ENCODE measurements at regions not wholly inside any gene's neighbourhood (a gene's known extent, or its start where the extent isn't known, plus 50 kb on each side); places are given as distances from the start of the nearest gene placed in this dataset.

GRCh38 chr2:175552902-175553301 is 371.4 kb upstream of the ATP5MC3 start:
- Mint-ChIP-seq H3K9me3 (no peaks in the 10 kb centered on the region), H3K36me3 (no peaks in the 10 kb centered on the region), H3K27me3 (peaks cover 11% of the 10 kb centered on the region), H3K27ac (no peak overlapping the region), H3K4me3 (no peak overlapping the region), H3K4me1 (no peaks in the 10 kb centered on the region)
- no peak for ATAC-seq (ENCODE audit: low read depth)
- no peak for DNase-seq (ENCODE audit: low spot score in 2 of 2)

- no peak for ATAC-seq (ENCODE audit: low read depth)
- Mint-ChIP-seq H3K27me3 (no peaks in the 10 kb centered on the region), H3K4me1 (no peaks in the 10 kb centered on the region)
Observed at GRCh38 chr2:175540421-175540820, 358.9 kb upstream of the ATP5MC3 start.

GRCh38 chr2:175539122-175539521 is 357.6 kb upstream of the ATP5MC3 start:
- Mint-ChIP-seq H3K27me3 (no peaks in the 10 kb centered on the region), H3K27ac (no peak overlapping the region), H3K36me3 (no peaks in the 10 kb centered on the region), H3K9me3 (peaks cover 6% of the 10 kb centered on the region), H3K4me3 (no peak overlapping the region), H3K4me1 (no peaks in the 10 kb centered on the region)
- no peak for DNase-seq (ENCODE audit: low spot score in 2 of 2)
- no peak for ATAC-seq (ENCODE audit: low read depth)

More at GRCh38 chr2:175540421-175540820, 358.9 kb upstream of the ATP5MC3 start:
- DNase-seq (ENCODE audit: low spot score in 2 of 2) = no peak
- Mint-ChIP-seq H3K36me3 (no peaks in the 10 kb centered on the region), H3K9me3 (peaks cover 9% of the 10 kb centered on the region), H3K27ac (no peak overlapping the region), H3K4me3 (no peak overlapping the region)

- no peaks in the 10 kb centered on the region for H3K36me3 Mint-ChIP-seq
- ATAC-seq (ENCODE audit: low read depth) (no peak), DNase-seq (ENCODE audit: low spot score in 2 of 2) (no peak)
- H3K9me3 Mint-ChIP-seq = peaks cover 3% of the 10 kb centered on the region
- no peak overlapping the region for H3K4me3 Mint-ChIP-seq
- no peak overlapping the region for H3K27ac Mint-ChIP-seq
- H3K4me1 Mint-ChIP-seq = no peaks in the 10 kb centered on the region
- H3K27me3 Mint-ChIP-seq = no peaks in the 10 kb centered on the region
Observed at GRCh38 chr2:175536059-175536458, 354.5 kb upstream of the ATP5MC3 start.

DNA sequence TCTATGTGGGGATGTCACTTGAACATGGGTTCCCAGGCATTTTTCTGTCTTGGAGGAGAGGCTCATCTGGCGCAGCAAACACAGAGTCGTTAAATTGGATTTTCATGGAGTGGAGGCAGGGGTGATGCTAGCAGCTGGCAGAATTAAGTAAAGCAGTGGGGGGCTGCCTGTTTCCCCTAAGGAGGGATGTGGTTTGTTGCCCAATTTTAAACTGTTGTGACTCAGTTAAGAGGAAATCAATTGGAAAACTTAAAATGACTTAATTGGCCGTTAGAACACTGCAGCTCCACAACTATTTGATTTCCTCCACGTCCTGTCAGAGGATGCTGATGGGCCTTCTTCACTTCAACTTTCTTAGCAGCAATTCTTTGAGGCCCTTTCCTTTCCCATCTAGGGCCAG is 354.1 kb upstream of the ATP5MC3 start:
- peaks cover 3% of the 10 kb centered on the region for H3K9me3 Mint-ChIP-seq
- H3K27me3 Mint-ChIP-seq = no peaks in the 10 kb centered on the region
- H3K27ac Mint-ChIP-seq = no peak overlapping the region
- no peaks in the 10 kb centered on the region for H3K4me1 Mint-ChIP-seq
- ATAC-seq (ENCODE audit: low read depth) (no peak), DNase-seq (ENCODE audit: low spot score in 2 of 2) (no peak)
- no peaks in the 10 kb centered on the region for H3K36me3 Mint-ChIP-seq
- H3K4me3 Mint-ChIP-seq = no peak overlapping the region

GRCh38 chr2:175525975-175526374 is 344.5 kb upstream of the ATP5MC3 start:
- Mint-ChIP-seq H3K4me1 (no peaks in the 10 kb centered on the region), H3K27ac (no peak overlapping the region), H3K9me3 (peaks cover 2% of the 10 kb centered on the region), H3K27me3 (peaks cover 4% of the 10 kb centered on the region), H3K36me3 (no peaks in the 10 kb centered on the region), H3K4me3 (no peak overlapping the region)
- ATAC-seq (ENCODE audit: low read depth) = no peak
- no peak for DNase-seq (ENCODE audit: low spot score in 2 of 2)

- Mint-ChIP-seq H3K27ac (no peak overlapping the region), H3K4me1 (no peaks in the 10 kb centered on the region), H3K9me3 (peaks cover 3% of the 10 kb centered on the region), H3K36me3 (no peaks in the 10 kb centered on the region), H3K4me3 (no peak overlapping the region), H3K27me3 (peaks cover under 1% of the 10 kb centered on the region)
- no peak for ATAC-seq (ENCODE audit: low read depth)
- no peak for DNase-seq (ENCODE audit: low spot score in 2 of 2)
Observed at GRCh38 chr2:175523001-175523400, 341.5 kb upstream of the ATP5MC3 start.

DNA sequence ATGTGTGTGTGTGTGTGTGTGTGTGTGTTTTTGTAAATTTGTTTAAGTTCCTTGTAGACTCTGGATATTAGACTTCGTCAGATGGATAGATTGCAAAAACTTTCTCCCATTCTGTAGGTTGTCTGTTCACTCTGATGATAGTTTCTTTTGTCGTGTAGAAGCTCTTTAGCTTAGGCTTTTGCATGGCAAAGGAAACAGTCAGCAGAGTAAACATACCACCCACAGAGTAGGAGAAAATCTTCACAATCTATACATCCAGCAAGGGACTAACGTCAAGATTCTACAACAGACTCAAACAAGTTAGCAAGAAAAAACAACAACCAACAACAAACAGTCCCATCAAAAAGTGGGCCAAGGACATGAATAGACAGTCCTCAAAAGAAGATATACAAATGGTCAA is 336.7 kb upstream of the ATP5MC3 start:
- Mint-ChIP-seq H3K27ac (no peak overlapping the region), H3K36me3 (no peaks in the 10 kb centered on the region), H3K9me3 (peaks cover 2% of the 10 kb centered on the region), H3K4me1 (no peaks in the 10 kb centered on the region), H3K27me3 (no peaks in the 10 kb centered on the region), H3K4me3 (no peak overlapping the region)
- no peak for DNase-seq (ENCODE audit: low spot score in 2 of 2)
- no peak for ATAC-seq (ENCODE audit: low read depth)

DNA sequence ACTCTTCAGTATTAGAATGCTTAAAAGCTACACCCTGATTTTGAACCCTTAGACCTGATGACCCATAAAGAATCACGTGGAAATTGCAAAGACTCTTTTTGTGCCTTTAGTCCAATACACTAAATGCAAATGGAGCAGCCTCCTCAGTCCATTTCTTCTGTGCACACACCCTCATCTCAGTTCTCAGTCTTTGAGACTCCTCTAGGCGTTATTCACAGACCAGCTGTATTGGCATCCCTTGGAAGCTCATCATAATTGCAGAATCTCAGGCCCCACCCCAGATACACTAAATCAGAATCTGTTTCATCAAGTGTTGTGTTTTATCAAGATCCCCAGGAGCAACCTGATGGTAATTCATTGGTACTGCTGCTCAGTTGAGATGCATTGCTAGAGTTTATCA is 335.0 kb upstream of the ATP5MC3 start:
- no peak for DNase-seq (ENCODE audit: low spot score in 2 of 2)
- Mint-ChIP-seq H3K36me3 (no peaks in the 10 kb centered on the region), H3K4me1 (no peaks in the 10 kb centered on the region), H3K27ac (no peak overlapping the region), H3K27me3 (no peaks in the 10 kb centered on the region), H3K4me3 (no peak overlapping the region), H3K9me3 (peaks cover 8% of the 10 kb centered on the region)
- ATAC-seq (ENCODE audit: low read depth) = no peak

DNA sequence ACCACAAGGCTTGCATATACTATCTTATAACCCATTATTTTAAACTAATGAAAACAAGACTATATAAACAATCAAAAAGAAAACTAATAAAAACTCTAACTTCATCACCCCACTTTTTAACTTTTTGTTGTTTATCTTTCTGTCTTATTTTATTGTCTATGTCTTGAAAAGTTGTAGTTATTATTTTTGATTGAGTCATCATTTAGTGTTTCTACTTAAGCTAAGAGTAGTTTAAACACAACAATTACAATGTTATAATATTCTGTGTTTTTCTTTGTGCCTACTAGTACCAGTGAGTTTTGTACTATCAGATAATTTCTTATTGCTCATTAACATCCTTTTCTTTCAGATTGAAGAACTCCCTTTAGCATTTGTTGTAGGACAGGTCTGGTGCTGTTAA is 318.7 kb upstream of the ATP5MC3 start:
- Mint-ChIP-seq H3K4me3 (no peak overlapping the region), H3K27ac (no peak overlapping the region)

GRCh38 chr2:175490360-175490791 is 308.9 kb upstream of the ATP5MC3 start:
- ATAC-seq (ENCODE audit: low read depth) = no peak
- Mint-ChIP-seq H3K4me3 (no peak overlapping the region), H3K27ac (no peak overlapping the region), H3K9me3 (peaks cover 3% of the 10 kb centered on the region), H3K4me1 (no peaks in the 10 kb centered on the region), H3K27me3 (no peaks in the 10 kb centered on the region), H3K36me3 (no peaks in the 10 kb centered on the region)
- no peak for DNase-seq (ENCODE audit: low spot score in 2 of 2)

More for the DNA sequence above, 318.7 kb upstream of the ATP5MC3 start:
- no peak for DNase-seq (ENCODE audit: low spot score in 2 of 2)
- ATAC-seq (ENCODE audit: low read depth) = no peak
- Mint-ChIP-seq H3K4me1 (no peaks in the 10 kb centered on the region), H3K36me3 (no peaks in the 10 kb centered on the region), H3K9me3 (peaks cover 7% of the 10 kb centered on the region), H3K27me3 (no peaks in the 10 kb centered on the region)

DNA sequence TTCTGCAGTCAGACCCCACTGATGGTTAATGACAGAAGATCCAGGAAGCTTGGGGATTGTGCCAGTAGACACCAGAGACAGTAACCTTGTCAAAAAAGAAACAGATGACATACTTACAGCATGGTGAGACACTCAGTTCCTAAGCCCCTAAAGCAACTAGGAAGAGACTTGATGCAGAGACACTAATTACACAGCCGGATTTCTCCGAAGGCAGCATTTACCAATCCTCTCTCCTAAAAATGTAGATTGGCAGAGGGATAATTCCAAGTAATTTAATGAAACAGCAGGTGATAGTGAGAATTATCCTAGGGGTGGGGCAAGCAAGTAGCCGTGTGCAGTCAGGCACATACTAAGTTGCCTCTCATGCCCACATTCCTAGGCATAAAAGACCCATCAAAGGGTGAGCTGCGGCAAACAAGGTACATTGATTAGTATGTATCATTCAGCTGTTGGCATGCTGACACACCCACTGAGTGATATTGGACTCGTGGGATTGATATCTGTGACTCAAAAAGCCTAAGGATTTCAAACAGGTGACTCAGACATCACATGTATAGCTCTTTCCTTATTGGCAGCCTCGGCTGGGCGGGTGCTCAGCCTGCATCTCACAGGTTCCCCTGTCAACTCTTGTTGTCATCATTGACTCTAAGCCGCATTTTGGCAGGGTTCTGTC is 296.7 kb upstream of the ATP5MC3 start:
- ATAC-seq (ENCODE audit: low read depth) (no peak), DNase-seq (ENCODE audit: low spot score in 2 of 2) (no peak)
- Mint-ChIP-seq H3K4me3 (no peak overlapping the region), H3K9me3 (no peaks in the 10 kb centered on the region), H3K36me3 (no peaks in the 10 kb centered on the region), H3K27ac (no peak overlapping the region), H3K27me3 (no peaks in the 10 kb centered on the region), H3K4me1 (no peaks in the 10 kb centered on the region)

GRCh38 chr2:175476948-175477347 is 295.4 kb upstream of the ATP5MC3 start:
- no peak for DNase-seq (ENCODE audit: low spot score in 2 of 2)
- H3K4me1 Mint-ChIP-seq = no peaks in the 10 kb centered on the region
- no peak overlapping the region for H3K27ac Mint-ChIP-seq
- H3K9me3 Mint-ChIP-seq = no peaks in the 10 kb centered on the region
- ATAC-seq (ENCODE audit: low read depth) = no peak
- no peaks in the 10 kb centered on the region for H3K27me3 Mint-ChIP-seq
- H3K4me3 Mint-ChIP-seq = no peak overlapping the region
- H3K36me3 Mint-ChIP-seq = no peaks in the 10 kb centered on the region

- H3K27ac Mint-ChIP-seq = no peak overlapping the region
- DNase-seq (ENCODE audit: low spot score in 2 of 2) (no peak), ATAC-seq (ENCODE audit: low read depth) (no peak)
- no peaks in the 10 kb centered on the region for H3K36me3 Mint-ChIP-seq
- H3K4me3 Mint-ChIP-seq = no peak overlapping the region
- no peaks in the 10 kb centered on the region for H3K4me1 Mint-ChIP-seq
- H3K27me3 Mint-ChIP-seq = no peaks in the 10 kb centered on the region
- no peaks in the 10 kb centered on the region for H3K9me3 Mint-ChIP-seq
Observed at GRCh38 chr2:175476374-175476773, 294.9 kb upstream of the ATP5MC3 start.

DNA sequence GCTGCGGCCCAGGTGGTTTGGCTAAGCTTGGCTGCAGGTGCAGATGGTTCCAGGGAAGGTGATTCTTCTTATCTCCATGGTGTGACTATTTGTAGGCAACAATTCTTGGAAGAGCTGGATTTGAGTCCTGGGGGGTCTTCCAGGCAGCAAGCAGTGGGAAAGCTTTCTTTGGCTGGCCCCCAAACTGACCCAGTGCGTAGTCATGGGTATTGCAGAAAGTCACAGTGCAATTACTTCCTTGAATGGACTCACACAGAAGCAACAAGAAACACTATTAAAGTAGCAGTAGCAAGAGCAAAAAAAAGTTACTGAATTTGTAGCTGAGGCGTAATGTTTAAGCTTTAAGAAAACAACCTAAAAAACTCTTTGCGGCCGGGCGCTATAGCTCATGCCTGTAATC is 293.6 kb upstream of the ATP5MC3 start:
- Mint-ChIP-seq H3K4me1 (no peaks in the 10 kb centered on the region), H3K27me3 (no peaks in the 10 kb centered on the region), H3K36me3 (no peaks in the 10 kb centered on the region), H3K27ac (no peak overlapping the region), H3K9me3 (no peaks in the 10 kb centered on the region), H3K4me3 (no peak overlapping the region)
- ATAC-seq (ENCODE audit: low read depth) (no peak), DNase-seq (ENCODE audit: low spot score in 2 of 2) (no peak)
